H9 (cell line): ENCODE measurements at regions not wholly inside any gene's neighbourhood (a gene's known extent, or its start where the extent isn't known, plus 50 kb on each side); places are given as distances from the start of the nearest gene placed in this dataset.

Experiments
- DNase-seq: peaks from one replicate; pipeline ENCODE4 v3.0.0-alpha.2; 2017
- H2AFZ ChIP-seq: one replicate; pipeline ENCODE4 v1.6.1; 2013; ENCODE audit warnings: mild to moderate bottlenecking, low read length, control low read depth, moderate library complexity
- H2AK5ac ChIP-seq: 2 replicates; pipeline ENCODE4 v1.6.1; 2013; ENCODE audit warnings: low read length, control low read depth, mixed read lengths; ENCODE audit not compliant: insufficient read length
- H2BK120ac ChIP-seq: one replicate; pipeline ENCODE4 v1.6.1; 2013; ENCODE audit warnings: low read depth, mild to moderate bottlenecking, low read length, control low read depth, inconsistent platforms; ENCODE audit not compliant: poor library complexity, severe bottlenecking
- H2BK12ac ChIP-seq: 2 replicates; pipeline ENCODE4 v1.6.1; 2013; ENCODE audit warnings: low read length, control low read depth, mixed read lengths, low read depth; ENCODE audit not compliant: insufficient read length
- H2BK15ac ChIP-seq: 2 replicates; pipeline ENCODE4 v1.6.1; 2013; ENCODE audit warnings: low read depth, low read length, control low read depth
- H2BK20ac ChIP-seq: one replicate; pipeline ENCODE4 v1.6.1; 2013; ENCODE audit warnings: low read depth, mild to moderate bottlenecking, low read length, control low read depth, inconsistent platforms; ENCODE audit not compliant: poor library complexity, severe bottlenecking
- H2BK5ac ChIP-seq: 2 replicates; pipeline ENCODE4 v1.6.1; 2013; ENCODE audit warnings: low read length, control low read depth, mixed read lengths; ENCODE audit not compliant: insufficient read length
- H3K14ac ChIP-seq: 2 replicates; pipeline ENCODE4 v1.6.1; 2013; ENCODE audit warnings: low read length, control low read depth; ENCODE audit not compliant: insufficient read depth
- H3K18ac ChIP-seq: 2 replicates; pipeline ENCODE4 v1.6.1; 2013; ENCODE audit warnings: low read depth, mild to moderate bottlenecking, mixed read lengths, low read length, control low read depth; ENCODE audit not compliant: insufficient read length
- H3K23ac ChIP-seq: 2 replicates; pipeline ENCODE4 v1.6.1; 2013; ENCODE audit warnings: low read length, control low read depth, mixed read lengths, low read depth; ENCODE audit not compliant: insufficient read length
- H3K23me2 ChIP-seq: 2 replicates; pipeline ENCODE4 v1.6.1; 2013; ENCODE audit warnings: low read depth, mild to moderate bottlenecking, mixed read lengths, low read length, control low read depth; ENCODE audit not compliant: insufficient read length, poor library complexity, severe bottlenecking
- H3K27ac ChIP-seq: 2 replicates; pipeline ENCODE4 v1.5.1; 2013; ENCODE audit warnings: low read length, control low read depth, mixed read lengths, low read depth; ENCODE audit not compliant: insufficient read length
- H3K27me3 ChIP-seq: 2 replicates; pipeline ENCODE4 v1.6.1; 2013; ENCODE audit warnings: low read length, control low read depth, inconsistent platforms; ENCODE audit not compliant: insufficient read depth
- H3K4ac ChIP-seq: 2 replicates; pipeline ENCODE4 v1.6.1; 2013; ENCODE audit warnings: low read depth, mild to moderate bottlenecking, control low read depth, inconsistent platforms, low read length, moderate library complexity
- H3K4me1 ChIP-seq: 2 replicates; pipeline ENCODE4 v1.6.1; 2013; ENCODE audit warnings: low read length, control low read depth, inconsistent platforms; ENCODE audit not compliant: insufficient read depth
- H3K4me2 ChIP-seq: 2 replicates; pipeline ENCODE4 v1.6.1; 2013; ENCODE audit warnings: low read length, control low read depth, mixed read lengths; ENCODE audit not compliant: insufficient read length, insufficient read depth
- H3K56ac ChIP-seq: 2 replicates; pipeline ENCODE4 v1.6.1; 2013; ENCODE audit warnings: low read depth, mild to moderate bottlenecking, mixed read lengths, low read length, control low read depth; ENCODE audit not compliant: insufficient read length
- H3K79me1 ChIP-seq: 2 replicates; pipeline ENCODE4 v1.6.1; 2013; ENCODE audit warnings: low read depth, mild to moderate bottlenecking, moderate library complexity, low read length, control low read depth, inconsistent platforms; ENCODE audit not compliant: insufficient read depth, poor library complexity, severe bottlenecking
- H3K79me2 ChIP-seq: 2 replicates; pipeline ENCODE4 v1.6.1; 2013; ENCODE audit warnings: low read length, control low read depth, inconsistent platforms; ENCODE audit not compliant: insufficient read depth
- H3K9ac ChIP-seq: 2 replicates; pipeline ENCODE4 v1.6.1; 2013; ENCODE audit warnings: low read length, control low read depth, mixed read lengths; ENCODE audit not compliant: insufficient read length; ENCODE audit errors: extremely low read depth
- H3K9me3 ChIP-seq: one replicate; pipeline ENCODE4 v1.6.1; 2013; ENCODE audit warnings: low read depth, low read length, inconsistent platforms; ENCODE audit not compliant: control insufficient read depth
- H3T11ph ChIP-seq: one replicate; pipeline ENCODE4 v1.6.1; 2013; ENCODE audit warnings: mild to moderate bottlenecking, low read length, control low read depth, inconsistent platforms
- H4K20me1 ChIP-seq: one replicate; pipeline ENCODE4 v1.6.1; 2013; ENCODE audit not compliant: control insufficient read depth, insufficient read length, insufficient read depth
- H4K5ac ChIP-seq: 2 replicates; pipeline ENCODE4 v1.6.1; 2013; ENCODE audit warnings: low read depth, mild to moderate bottlenecking, mixed read lengths, low read length, control low read depth; ENCODE audit not compliant: insufficient read length
- H4K8ac ChIP-seq: replicated peaks from 2 replicates; pipeline ENCODE4 v1.6.1; 2013; ENCODE audit warnings: low read length, control low read depth, mixed read lengths, low read depth; ENCODE audit not compliant: insufficient read length
- H4K91ac ChIP-seq: 2 replicates; pipeline ENCODE4 v1.6.1; 2013; ENCODE audit warnings: low read depth, mild to moderate bottlenecking, moderate library complexity, mixed read lengths, low read length, control low read depth; ENCODE audit not compliant: insufficient read length
- H3K27ac Mint-ChIP-seq, 3 experiments: 2 replicates in 2 of 3; 3 replicates in 1 of 3; pipeline ENCODE4 v1.8.0; 2020 to 2021; ENCODE audit warnings: mixed read lengths in 3 of 3, mild to moderate bottlenecking in 1 of 3, moderate library complexity in 1 of 3
- H3K27me3 Mint-ChIP-seq: 2 replicates; pipeline ENCODE4 v1.8.0; 2021; ENCODE audit warnings: low read depth, mild to moderate bottlenecking, moderate library complexity, mixed read lengths
- H3K36me3 Mint-ChIP-seq, 3 experiments: 2 replicates in 2 of 3; 3 replicates in 1 of 3; pipeline ENCODE4 v1.8.0; 2020 to 2021; ENCODE audit warnings: low read depth in 3 of 3, mixed read lengths in 3 of 3; ENCODE audit not compliant: insufficient read depth in 1 of 3
- H3K4me1 Mint-ChIP-seq, 2 experiments: 2 replicates each; pipeline ENCODE4 v1.8.0; 2020; ENCODE audit warnings: mixed read lengths in 2 of 2
- H3K4me3 Mint-ChIP-seq, 2 experiments: 2 replicates in 1 of 2; 3 replicates in 1 of 2; pipeline ENCODE4 v1.8.0; 2020 to 2021; ENCODE audit warnings: mild to moderate bottlenecking in 2 of 2, mixed read lengths in 2 of 2, moderate library complexity in 1 of 2
- H3K9me3 Mint-ChIP-seq, 2 experiments: 2 replicates in 1 of 2; 3 replicates in 1 of 2; pipeline ENCODE4 v1.8.0; 2020; ENCODE audit warnings: mild to moderate bottlenecking in 2 of 2, mixed read lengths in 2 of 2, moderate library complexity in 1 of 2
- WGBS: extraction: QIAGEN DNeasy Blood & Tissue Kit; methylation state at CpG from one replicate; pipeline ENCODE4 v1.1.7; 2013; ENCODE audit warnings: missing lambda C conversion rate, low lambda C conversion rate, mixed read lengths; ENCODE audit not compliant: insufficient read length; ENCODE audit errors: extremely low coverage; 5-methylcytosine and 5-hydroxymethylcytosine counted together
- TF ChIP-seq, protein P1 (sequence below): fragments of 200-600 bp; sonication (generic); conservative IDR thresholded peaks from 3 replicates; pipeline ENCODE4 v1.8.0; 2021; ENCODE audit warnings: antibody characterized with exemption, mild to moderate bottlenecking

GRCh38 chr7:17477182-17477581 lies 178.7 kb downstream of the AHR start:
- no peaks in the 10 kb centered on the region for H3K23me2 ChIP-seq
- TF ChIP-seq, protein P1, sequence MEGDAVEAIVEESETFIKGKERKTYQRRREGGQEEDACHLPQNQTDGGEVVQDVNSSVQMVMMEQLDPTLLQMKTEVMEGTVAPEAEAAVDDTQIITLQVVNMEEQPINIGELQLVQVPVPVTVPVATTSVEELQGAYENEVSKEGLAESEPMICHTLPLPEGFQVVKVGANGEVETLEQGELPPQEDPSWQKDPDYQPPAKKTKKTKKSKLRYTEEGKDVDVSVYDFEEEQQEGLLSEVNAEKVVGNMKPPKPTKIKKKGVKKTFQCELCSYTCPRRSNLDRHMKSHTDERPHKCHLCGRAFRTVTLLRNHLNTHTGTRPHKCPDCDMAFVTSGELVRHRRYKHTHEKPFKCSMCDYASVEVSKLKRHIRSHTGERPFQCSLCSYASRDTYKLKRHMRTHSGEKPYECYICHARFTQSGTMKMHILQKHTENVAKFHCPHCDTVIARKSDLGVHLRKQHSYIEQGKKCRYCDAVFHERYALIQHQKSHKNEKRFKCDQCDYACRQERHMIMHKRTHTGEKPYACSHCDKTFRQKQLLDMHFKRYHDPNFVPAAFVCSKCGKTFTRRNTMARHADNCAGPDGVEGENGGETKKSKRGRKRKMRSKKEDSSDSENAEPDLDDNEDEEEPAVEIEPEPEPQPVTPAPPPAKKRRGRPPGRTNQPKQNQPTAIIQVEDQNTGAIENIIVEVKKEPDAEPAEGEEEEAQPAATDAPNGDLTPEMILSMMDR: no peak

More at GRCh38 chr7:17477182-17477581, 178.7 kb downstream of the AHR start:
- H3K4me1 ChIP-seq: no peaks in the 10 kb centered on the region
- H3K79me1 ChIP-seq: no peaks in the 10 kb centered on the region
- DNase-seq: no peak
- H3K56ac ChIP-seq: no peak overlapping the region
- H3K27ac ChIP-seq: no peak overlapping the region
- 100% methylated on average over 2 of the region's 2 CpGs for WGBS
- Mint-ChIP-seq H3K27ac (no peak overlapping the region), H3K9me3 (no peaks in the 10 kb centered on the region), H3K27me3 (no peaks in the 10 kb centered on the region), H3K4me1 (no peaks in the 10 kb centered on the region), H3K36me3 (no peaks in the 10 kb centered on the region), H3K4me3 (no peak overlapping the region)
- no peak overlapping the region for H3K4ac ChIP-seq
- H3K4me2 ChIP-seq: no peak overlapping the region
- H2BK5ac ChIP-seq: no peak overlapping the region
- H3K9me3 ChIP-seq: no peaks in the 10 kb centered on the region
- H3K23ac ChIP-seq: no peak overlapping the region
- no peak overlapping the region for H3K9ac ChIP-seq
- H4K20me1 ChIP-seq: no peaks in the 10 kb centered on the region
- no peak overlapping the region for H3K14ac ChIP-seq
- H2BK15ac ChIP-seq: no peak overlapping the region
- H2AK5ac ChIP-seq: no peak overlapping the region
- no peaks in the 10 kb centered on the region for H3K79me2 ChIP-seq
- H4K91ac ChIP-seq: no peak overlapping the region
- H2AFZ ChIP-seq: no peak overlapping the region
- H2BK120ac ChIP-seq: no peak overlapping the region
- no peak overlapping the region for H3K18ac ChIP-seq
- H4K5ac ChIP-seq: no peak overlapping the region
- H4K8ac ChIP-seq: no peak overlapping the region
- H2BK12ac ChIP-seq: no peak overlapping the region
- H2BK20ac ChIP-seq: no peak overlapping the region
- H3T11ph ChIP-seq: no peak overlapping the region
- no peaks in the 10 kb centered on the region for H3K27me3 ChIP-seq
